HG03108 (cell line): ENCODE measurements at regions not wholly inside any gene's neighbourhood (a gene's known extent, or its start where the extent isn't known, plus 50 kb on each side); places are given as distances from the start of the nearest gene placed in this dataset.
A peak's percentile ranks its signal among the peaks of the same experiment; 100 is the strongest.

Experiments
- ATAC-seq: cut with Tn5 transposase; IDR thresholded peaks from one replicate; pipeline ENCODE4 v1.9.1; 2021; ENCODE audit warnings: moderate library complexity; ENCODE audit not compliant: unreplicated experiment

DNA sequence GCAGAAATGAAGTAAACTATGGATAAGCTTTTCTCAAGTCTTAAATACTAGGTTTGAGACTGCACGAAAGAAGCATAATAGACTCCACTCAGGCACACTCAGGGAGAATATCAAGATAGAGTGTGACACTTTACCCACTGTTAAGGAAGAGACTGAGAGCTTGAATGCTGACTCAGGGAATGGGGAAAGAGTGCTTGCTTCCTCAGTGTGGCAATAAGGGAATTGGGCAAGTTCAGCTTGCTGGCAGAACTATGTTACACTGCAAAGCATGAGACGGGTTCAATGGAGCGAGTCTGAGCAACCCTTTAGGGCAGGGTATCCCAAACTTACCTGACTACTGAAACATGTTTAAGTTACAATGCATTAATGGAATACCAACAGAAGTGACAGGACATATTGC, 237.7 kb upstream of the MEF2C start:
- ATAC-seq = no peak

DNA sequence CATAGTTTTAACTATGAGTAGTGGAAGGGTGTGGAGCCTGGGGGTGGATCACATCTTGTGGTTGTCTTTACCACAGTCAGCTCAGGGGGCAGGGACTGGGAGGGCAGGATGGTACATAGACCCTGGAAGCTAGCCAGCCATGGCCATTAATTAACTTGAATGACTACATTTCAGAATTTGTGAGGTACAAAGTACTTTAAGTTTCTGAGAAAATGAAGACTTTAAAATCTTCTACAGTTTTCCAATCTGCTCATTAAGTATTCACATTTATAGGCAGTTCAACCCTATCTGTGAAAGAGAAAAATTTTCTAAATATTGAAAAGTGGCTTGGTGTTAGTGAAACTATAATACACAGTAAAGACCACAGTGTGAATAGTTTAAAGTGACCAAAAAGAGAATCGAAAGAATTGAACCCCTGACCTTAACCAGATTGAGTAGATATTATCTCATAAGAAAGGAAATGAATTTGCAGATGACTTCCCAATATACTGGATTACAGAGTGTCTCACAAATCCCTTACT, 234.2 kb upstream of the MEF2C start:
- peak; percentile 93 for ATAC-seq

DNA sequence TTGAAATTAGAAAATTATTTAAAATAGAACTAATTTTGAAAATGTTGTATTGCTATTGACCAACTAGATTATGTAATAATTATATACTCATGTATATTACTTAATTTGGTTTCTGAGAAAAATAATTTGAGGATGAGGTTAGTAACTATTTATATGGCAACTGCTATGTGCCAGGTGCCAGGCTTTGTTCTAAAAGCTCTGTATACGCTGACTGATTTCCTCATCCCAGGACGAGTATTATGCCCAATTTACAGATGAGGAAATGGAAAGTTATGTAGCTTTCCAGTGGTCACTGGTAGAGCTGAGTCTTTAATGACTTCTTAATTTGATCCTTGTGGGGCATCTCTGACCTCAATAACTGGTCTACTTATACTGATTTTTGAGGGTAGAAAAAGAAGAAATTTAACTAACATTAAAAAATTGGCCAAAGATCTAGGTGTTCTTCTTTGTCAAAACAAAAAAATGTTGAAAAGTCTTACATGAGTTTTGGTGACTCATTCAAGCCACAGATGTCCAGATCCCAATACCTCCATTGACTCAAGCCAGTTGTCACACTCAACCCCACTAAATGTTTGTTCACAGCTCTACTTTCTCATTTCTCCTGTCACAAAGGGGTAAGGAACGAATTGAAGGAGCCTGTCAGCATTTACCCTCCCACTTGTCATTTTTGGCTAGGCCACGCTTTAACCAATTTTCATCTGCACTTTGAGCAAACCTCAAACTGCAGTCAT, 228.1 kb upstream of the MEF2C start:
- no peak for ATAC-seq

DNA sequence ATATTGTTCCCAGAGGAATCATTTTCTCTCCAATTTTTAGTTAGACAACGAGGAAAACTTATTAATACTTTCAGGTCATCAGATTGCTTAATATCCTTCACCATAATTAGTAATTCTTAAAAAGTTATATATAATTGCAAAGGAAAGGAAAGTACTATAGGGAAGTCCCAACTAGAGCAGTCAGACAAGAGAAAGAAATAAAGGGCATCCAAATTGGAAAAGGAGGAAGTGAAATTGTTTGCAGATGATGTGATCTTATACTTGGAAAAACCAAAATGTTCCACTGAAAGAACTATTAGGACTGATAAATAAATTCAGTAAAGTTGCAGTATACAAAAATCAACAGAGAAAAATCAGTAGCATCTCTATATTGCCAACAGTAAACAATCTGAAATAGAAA, 223.5 kb upstream of the MEF2C start:
- ATAC-seq = no peak

DNA sequence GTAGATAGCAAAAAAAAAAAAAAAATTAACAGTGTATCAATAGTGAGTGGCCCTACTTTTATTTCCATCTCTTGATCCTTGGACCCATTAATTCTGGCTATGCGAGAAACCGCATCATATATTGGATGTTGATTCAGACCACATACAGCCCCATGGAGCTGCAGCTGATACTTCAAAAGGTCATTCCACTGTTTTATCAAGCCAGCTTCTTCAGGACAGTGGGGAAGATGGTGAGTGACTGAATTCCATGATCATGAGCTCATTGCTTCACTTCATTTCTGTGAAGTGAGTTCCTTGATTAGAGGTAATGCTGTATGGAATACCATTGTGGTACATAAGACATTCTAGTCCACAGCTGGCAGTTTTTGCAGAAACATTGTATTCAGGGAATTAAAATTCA, 222.9 kb upstream of the MEF2C start:
- no peak for ATAC-seq

DNA sequence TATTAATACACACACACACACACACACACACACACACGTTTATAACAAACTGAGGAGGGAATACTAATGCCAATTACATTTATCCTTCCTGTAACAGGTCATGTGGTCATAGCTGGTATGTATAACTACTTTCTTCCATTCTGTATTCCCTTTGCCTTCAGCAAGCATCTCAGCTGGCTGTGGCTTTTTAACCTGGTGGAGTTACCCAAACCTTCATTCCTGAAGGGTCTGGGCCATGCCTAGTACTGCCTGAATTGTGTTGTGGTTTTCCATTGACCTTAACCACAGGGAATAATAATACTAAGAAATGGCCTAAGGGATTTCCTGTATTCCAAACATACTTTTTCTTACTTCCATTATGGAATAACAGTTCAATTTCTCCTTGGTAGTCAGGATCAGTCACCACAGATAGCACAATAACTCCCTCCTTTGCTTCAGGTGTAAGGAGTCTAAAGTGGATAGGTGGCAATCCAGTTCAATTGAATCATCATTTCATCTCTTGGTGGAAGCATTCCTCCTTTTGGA, 222.2 kb upstream of the MEF2C start:
- ATAC-seq = no peak

DNA sequence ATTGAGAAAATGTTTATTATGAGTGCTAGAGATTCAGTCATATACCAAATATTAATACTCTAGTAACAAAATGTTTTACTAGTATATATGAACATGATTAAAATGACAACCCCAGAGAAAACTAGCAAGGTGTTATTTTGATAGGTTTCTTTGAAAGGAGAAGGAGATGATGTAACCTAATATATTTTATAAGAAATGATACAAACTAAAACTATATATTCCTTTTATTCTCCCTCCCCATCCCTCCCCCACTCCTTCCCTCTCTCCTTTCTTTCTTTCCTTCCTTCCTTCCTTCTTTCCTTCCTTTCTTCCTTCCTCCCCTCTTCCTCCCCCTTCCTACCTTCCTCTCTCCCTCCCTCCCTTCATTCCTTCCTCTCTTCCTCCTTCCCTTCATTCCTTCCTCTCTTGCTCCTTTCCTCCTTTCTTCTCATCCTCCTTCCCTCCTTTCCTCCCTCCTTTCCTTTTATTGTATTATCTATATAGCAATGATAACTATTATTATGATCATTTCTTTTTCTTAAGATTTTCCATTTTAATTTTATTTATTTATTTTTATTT, 215.3 kb upstream of the MEF2C start:
- ATAC-seq = no peak

DNA sequence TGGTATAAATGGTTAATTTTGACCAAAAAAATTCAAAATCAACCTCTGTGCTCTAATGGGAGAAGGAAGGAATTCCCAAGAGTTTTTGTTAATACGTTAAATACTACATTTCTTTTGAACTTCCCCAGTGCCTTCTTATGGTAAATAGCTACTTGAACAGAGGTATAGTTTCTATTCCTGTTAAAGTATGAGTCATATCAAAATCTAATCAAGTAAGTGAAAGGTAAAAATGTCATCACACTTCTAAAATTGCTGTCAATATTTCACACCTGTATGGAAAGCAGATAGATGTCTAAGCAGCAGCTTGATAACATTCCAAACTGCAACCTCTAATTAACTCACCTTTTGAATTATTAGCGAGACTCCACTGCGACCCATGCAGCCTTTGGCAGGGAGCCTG, 214.1 kb upstream of the MEF2C start:
- ATAC-seq = peak; percentile 85

DNA sequence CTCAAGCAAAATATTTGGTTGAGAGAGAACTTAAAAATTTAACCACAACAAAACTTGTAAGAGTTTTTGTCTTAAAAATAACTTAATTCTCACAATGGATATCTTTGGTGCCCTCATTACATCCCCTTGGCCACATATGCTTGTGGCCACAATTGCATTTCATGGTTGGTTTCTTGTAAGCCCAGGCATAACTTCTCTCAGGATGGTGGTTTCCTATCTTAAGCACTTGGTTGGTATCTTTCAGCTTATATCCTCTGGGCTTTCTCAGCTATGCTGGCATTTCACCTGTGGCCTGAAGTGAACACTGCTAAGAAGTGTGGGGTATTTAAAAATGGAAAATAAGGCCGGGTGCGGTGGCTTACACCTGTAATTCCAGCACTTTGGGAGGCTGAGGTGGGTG, 212.4 kb upstream of the MEF2C start:
- ATAC-seq = no peak

DNA sequence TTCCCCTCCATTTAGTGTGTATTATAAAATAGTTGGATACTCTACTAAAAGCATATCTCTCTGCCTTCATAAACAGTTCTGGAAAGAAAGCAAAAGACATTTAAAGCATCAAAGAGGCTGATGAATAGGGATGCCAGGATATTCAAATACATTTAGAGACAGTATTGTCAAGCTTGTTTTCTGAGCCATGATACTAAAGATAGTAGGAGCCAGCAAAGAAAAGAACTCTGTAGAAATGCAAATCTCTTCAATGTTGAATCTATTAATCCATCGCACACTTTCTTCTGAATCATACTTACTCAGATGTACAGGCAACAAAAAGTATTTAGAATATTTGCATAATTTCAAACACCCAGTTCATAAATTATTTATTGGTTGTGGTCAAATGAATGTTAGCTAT, 207.1 kb upstream of the MEF2C start:
- ATAC-seq = no peak

DNA sequence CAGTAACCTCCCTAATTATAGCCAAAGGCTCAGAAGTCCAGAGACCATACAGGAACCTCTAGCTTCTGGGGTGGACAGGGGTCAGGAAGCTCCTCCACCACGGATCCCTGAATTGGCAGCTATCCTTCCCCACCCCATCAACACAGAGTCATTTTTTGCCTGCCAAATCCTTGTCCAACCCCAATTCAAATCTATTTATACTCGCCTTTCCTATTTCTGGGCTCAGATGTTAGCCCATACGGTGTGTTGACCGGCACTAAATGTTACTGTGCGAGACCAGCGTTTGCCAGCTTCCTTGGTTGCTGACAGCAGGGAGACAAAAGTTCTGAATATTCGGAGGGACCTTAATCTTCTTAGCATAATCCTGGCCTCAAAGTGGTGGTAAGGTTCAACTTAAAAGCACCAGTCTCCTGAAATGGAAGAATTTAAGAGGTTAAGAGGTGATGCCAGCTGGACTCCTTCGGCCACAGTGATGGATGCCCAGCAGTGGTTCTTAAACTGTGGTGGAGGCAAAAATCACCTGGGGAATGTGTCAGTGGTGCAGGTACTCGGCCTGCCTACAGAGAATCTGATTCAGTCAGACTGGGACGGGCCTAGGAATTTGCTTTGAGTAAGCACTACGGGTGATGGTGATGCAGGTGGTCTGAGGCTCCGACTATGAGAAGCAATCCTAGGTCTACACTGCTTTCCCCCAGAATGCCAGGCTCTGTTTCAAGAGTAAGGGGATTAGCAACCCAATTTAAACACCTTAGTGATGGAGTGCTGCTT, 204.8 kb upstream of the MEF2C start:
- no peak for ATAC-seq

DNA sequence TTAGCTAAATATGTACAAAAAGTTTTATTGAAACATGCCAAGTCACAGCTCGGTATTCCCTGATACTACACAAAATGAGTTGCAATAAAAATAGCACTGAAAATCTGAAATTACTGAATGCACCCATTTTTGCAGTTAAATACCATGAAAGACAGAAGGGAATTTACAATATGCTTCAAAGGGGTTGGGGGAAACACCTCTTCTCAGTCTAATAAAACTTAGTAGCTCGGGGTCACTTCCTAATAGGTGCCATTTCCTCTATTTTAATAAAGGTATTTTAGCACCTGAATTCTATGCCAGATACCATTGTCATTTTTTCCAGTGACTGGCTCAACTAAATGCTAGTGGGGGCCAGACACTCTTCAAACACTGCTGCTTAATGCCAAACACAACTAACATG, 204.1 kb upstream of the MEF2C start:
- no peak for ATAC-seq

DNA sequence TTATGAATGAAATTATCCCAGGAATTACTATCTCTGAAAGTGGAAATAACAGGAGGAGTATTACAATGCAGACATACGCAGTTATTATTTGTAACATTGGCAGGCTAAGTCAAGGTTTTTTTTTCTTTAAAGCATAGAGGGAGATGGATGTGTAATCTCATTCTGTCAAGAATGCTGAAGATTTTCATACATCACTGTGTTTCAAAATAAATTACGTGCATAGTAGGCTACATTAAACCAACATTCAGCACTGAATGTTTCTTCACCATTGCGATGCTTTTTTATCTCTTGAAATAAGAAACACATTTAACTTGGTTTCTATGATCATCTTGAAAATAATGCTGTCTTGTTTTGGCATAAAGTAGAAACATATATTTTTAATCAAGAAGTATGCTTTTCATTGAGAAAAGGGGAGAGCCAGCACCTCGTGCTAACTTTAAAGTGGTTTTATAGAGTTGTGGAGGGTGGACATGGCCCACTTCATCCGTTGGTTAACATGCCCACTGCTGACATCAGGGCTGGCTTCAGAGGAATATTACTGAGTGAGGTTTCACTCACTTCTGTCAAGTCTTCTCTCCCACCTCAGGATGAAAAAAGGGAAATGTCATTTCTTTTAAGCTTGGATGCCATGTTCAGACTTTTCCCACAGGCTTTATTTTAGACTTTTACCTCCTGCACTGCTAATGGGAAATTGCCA, 203.6 kb upstream of the MEF2C start:
- ATAC-seq = no peak

DNA sequence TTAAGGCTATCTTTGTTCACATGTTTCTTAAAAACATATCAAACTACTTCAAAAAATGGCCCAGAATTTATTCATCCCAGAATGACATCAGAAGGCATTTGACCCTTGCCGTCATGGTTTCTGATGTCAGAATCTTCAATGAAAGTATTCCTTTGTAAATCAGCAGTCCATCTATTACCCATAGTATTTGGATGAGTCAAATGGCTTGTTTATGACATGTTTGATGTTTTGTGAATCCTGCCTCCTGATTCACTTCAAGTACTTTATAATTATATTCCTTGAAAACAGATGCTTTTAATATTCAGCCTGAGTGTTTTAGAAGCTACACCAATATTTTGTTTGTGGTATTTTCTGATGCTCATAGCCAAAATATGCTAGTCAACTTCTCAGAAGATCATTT, 200.8 kb upstream of the MEF2C start:
- no peak for ATAC-seq

DNA sequence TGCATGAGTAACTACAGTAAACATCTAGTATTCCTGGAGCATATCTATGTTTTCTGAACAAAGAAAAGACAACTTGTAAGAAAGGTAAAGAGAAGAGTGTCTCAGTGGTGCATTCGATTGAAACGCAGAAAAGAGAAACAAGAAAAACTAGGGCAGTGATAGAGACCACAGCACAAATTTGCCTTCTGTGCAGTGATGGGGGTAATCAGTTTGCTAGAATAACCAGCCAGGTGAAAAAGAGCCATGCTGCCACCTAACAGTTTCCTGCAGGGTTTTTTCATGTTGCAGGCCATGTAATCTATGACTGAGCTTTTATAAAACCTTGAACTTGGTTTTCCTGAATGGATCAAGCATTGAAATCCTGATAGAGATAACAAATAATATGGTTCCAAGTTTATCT, 198.4 kb upstream of the MEF2C start:
- ATAC-seq = peak; percentile 80

DNA sequence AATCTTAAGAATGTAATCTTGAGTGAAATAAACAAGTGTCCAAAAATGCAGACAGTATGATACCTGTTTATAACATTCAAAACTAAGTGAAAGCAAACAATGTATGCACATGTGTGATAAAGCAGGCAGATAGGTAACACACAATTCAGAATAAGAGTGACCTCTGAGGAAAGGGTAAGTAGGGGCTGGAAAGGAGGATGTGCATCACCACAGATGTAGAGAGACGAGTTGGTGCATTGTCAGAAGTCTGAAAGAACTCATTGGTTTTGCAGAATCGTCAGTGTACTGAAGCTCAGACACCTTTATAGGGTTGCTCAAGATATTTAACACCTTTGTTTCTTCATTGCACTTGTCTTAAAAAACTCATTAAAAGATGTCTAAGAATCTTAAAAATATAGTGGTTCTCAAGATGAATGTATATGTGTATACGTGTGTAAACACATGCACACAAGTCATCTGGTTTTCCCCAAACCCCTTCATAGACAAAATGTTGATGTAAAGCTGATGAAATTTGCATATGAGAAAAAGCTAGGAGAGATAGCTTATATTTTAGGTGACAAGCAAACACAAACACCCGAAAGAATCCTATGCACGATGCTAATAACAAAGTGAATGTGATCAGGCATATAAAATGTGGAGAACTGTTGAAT, 197.6 kb upstream of the MEF2C start:
- ATAC-seq = no peak

DNA sequence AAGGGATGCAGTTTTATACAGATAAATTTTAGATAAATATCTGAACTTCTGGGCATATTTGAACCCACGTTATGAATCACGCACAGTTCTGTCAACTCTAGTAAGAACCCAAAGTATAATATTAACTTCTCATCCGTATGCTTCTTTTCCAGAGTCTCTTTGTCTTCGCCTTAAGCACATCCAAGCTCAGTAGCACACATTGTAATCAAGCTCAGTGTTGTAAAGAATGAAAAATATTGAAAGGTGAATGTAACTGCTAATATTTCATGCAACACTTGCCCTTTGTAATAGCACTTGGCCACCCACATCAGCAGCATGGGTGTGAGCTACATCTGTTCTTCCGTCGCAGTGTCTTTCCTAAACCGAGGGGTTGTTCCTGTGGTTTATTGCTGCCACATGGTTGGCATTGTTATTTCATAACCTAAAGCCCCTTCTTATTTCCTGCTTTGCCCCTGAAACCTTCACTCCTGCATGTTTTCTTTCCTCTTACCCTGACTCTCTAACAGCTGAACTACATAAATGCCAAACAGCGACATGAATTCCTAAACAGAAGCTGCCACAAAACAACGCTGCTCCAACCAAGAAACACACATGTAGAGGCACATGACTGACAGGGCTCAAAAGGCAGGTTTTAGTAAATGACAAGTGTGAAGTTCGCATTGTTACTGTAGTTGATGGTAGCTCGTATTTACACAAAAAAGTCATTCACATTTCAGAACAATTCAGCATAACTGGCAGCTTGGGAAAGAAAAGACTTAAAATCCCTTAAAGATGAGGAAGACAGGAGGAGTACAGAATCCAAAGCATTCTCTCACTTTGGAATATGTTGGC, 190.1 kb upstream of the MEF2C start:
- ATAC-seq = no peak

DNA sequence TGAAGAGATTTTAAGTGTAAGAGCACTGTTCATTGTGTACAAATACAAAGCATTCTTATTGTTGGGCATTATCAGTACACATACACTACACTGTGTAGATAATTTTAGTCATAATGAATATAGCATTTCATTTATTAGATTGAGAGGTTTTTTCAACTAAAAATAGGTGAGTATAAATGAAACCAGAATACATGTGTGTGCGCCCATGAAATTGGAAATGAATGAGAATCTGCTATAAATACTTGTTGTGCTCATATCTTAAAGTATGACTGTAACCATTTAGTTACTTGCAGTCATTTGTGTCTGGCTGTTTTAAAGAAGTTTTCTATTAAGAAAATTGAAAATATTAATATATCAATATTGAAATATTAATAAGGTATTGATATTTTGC, 189.0 kb upstream of the MEF2C start:
- ATAC-seq = peak; percentile 42

DNA sequence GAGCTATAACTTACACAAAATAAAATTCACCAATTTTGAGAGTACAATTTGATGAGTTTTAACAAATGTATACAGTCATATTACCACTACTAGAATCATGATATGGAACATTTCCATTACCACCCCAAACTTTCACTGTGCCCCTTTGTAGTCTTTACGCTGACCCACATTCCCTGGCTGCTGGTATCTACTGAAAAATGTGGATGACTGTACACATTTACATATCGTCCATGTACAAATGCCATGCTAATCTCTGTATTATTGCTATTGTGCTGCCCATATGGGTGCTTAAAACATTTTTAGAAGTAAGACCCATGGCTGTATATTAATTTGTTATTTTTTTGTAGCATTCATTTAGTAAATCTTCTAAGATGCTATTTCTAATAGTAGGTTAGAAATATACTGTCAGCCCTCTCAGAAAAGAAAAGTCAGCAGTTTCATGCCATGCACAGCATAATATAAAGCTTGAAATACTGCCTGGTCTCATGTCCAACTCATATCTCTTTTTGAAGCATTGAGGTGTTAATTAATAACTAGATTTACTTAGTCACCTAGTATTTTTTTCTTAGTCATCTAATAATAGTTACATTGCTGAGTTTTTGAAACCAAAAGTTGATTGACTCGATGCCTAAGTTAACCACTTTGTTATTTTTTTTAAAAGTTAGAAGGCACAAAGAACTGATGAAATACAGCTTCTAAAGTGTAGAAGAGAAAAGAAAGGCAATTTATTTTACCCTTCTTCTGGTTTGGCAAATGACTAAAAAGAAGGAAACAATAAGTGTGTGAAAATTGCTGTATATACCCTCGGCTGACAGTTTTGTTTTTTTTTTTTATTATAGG, 188.3 kb upstream of the MEF2C start:
- ATAC-seq = peak; percentile 79
